IMR-90 (cell line): ENCODE measurements at regions not wholly inside any gene's neighbourhood (a gene's known extent, or its start where the extent isn't known, plus 50 kb on each side); places are given as distances from the start of the nearest gene placed in this dataset.

Source experiments
- ATAC-seq: fragments of 200-7000 bp; cut with Tn5 transposase; 2 replicates; pipeline ENCODE4 v1.9.1; 2020; ENCODE audit warnings: low read depth, mild to moderate bottlenecking, moderate library complexity
- BruUV-seq: library from RNA; stranded (reverse); fragments of 400-500 nt; replicated peaks from 2 replicates; lab custom pipeline; 2021; lab: Mats Ljungman, UMichigan
- CTCF ChIA-PET: fragments of 300-600 bp; formaldehyde crosslinking; extraction: SDS; loops from one replicate; lab custom pipeline; 2021; ENCODE audit warnings: antibody characterized with exemption; lab: Yijun Ruan, JAX
- POLR2A ChIA-PET: fragments of 300-600 bp; sonication (Branson Sonifier 250); formaldehyde crosslinking; loops from one replicate; lab custom pipeline; 2022; ENCODE audit warnings: antibody characterized with exemption; ENCODE audit not compliant: unreplicated experiment; lab: Charles Lee
- DNase-seq: peaks from one replicate; pipeline ENCODE4 v3.0.0; 2013
- H2AFZ ChIP-seq: replicated peaks from 2 replicates; pipeline ENCODE3; 2013; ENCODE audit warnings: low read length, mild to moderate bottlenecking; ENCODE audit not compliant: poor library complexity
- H2AK5ac ChIP-seq: 2 replicates; pipeline ENCODE4 v1.6.1; 2013; ENCODE audit warnings: low read depth, low read length, inconsistent platforms
- H2AK9ac ChIP-seq: replicated peaks from 2 replicates; pipeline ENCODE3; 2013; ENCODE audit warnings: mild to moderate bottlenecking, low read depth, low read length, moderate library complexity; ENCODE audit not compliant: poor library complexity
- H2BK120ac ChIP-seq: 2 replicates; pipeline ENCODE4 v1.6.1; 2013; ENCODE audit warnings: low read depth, low read length, inconsistent platforms
- H2BK15ac ChIP-seq: 3 replicates; pipeline ENCODE4 v1.6.1; 2013; ENCODE audit warnings: low read depth, low read length, inconsistent platforms
- H2BK20ac ChIP-seq: 2 replicates; pipeline ENCODE4 v1.6.1; 2013; ENCODE audit warnings: low read depth, mild to moderate bottlenecking, inconsistent platforms, low read length, moderate library complexity
- H2BK5ac ChIP-seq: 2 replicates; pipeline ENCODE4 v1.6.1; 2013; ENCODE audit warnings: mild to moderate bottlenecking, low read depth, low read length, inconsistent platforms; ENCODE audit not compliant: poor library complexity, severe bottlenecking
- H3K14ac ChIP-seq: replicated peaks from 2 replicates; pipeline ENCODE4 v1.6.1; 2013; ENCODE audit warnings: low read depth, low read length, inconsistent platforms
- H3K18ac ChIP-seq: 2 replicates; pipeline ENCODE4 v1.6.1; 2013; ENCODE audit warnings: low read depth, low read length, control low read depth
- H3K23ac ChIP-seq: 2 replicates; pipeline ENCODE4 v1.6.1; 2013; ENCODE audit warnings: low read depth, low read length, inconsistent platforms
- H3K27ac ChIP-seq: 2 replicates; pipeline ENCODE4 v1.5.1; 2013; ENCODE audit warnings: mild to moderate bottlenecking, control low read depth, low read length; ENCODE audit not compliant: insufficient read depth
- H3K27me3 ChIP-seq: 2 replicates; pipeline ENCODE4 v1.6.1; 2013; ENCODE audit warnings: low read length; ENCODE audit not compliant: control insufficient read depth, insufficient read depth
- H3K36me3 ChIP-seq: 2 replicates; pipeline ENCODE4 v1.6.1; 2013; ENCODE audit warnings: low read length, mixed read lengths; ENCODE audit not compliant: control insufficient read depth, insufficient read depth
- H3K4ac ChIP-seq: 2 replicates; pipeline ENCODE4 v1.6.1; 2013; ENCODE audit warnings: low read depth, low read length, inconsistent platforms
- H3K4me1 ChIP-seq: 2 replicates; pipeline ENCODE4 v1.6.1; 2013; ENCODE audit warnings: low read length, mixed read lengths; ENCODE audit not compliant: control insufficient read depth, insufficient read depth
- H3K4me2 ChIP-seq: 2 replicates; pipeline ENCODE4 v1.6.1; 2013; ENCODE audit warnings: low read depth, mild to moderate bottlenecking, control low read depth, low read length, moderate library complexity
- H3K4me3 ChIP-seq: 2 replicates; pipeline ENCODE4 v1.5.1; 2013; ENCODE audit warnings: low read depth, mild to moderate bottlenecking, control low read depth, low read length, moderate library complexity; ENCODE audit not compliant: insufficient read depth
- H3K56ac ChIP-seq: 2 replicates; pipeline ENCODE4 v1.6.1; 2013; ENCODE audit warnings: low read length, inconsistent platforms; ENCODE audit not compliant: insufficient read depth; ENCODE audit errors: extremely low read depth
- H3K79me1 ChIP-seq, 2 experiments: 2 replicates each; pipeline ENCODE4 v1.6.1; 2013; ENCODE audit warnings: low read length in 2 of 2, inconsistent platforms in 1 of 2, low read depth in 1 of 2
- H3K9ac ChIP-seq: 2 replicates; pipeline ENCODE4 v1.6.1; 2013; ENCODE audit warnings: low read depth, low read length, control low read depth
- H3K9me1 ChIP-seq: 2 replicates; pipeline ENCODE4 v1.6.1; 2013; ENCODE audit warnings: low read length, inconsistent platforms; ENCODE audit not compliant: insufficient read depth
- H3K9me3 ChIP-seq: 2 replicates; pipeline ENCODE4 v1.6.1; 2013; ENCODE audit warnings: low read length; ENCODE audit not compliant: control insufficient read depth, insufficient read depth
- H4K20me1 ChIP-seq: 2 replicates; pipeline ENCODE4 v1.6.1; 2013; ENCODE audit warnings: low read length, inconsistent platforms; ENCODE audit not compliant: insufficient read depth
- H4K5ac ChIP-seq: 2 replicates; pipeline ENCODE4 v1.6.1; 2013; ENCODE audit warnings: mild to moderate bottlenecking, low read depth, low read length, control low read depth
- H4K8ac ChIP-seq, 2 experiments: 2 replicates each; pipeline ENCODE4 v1.6.1; 2013; ENCODE audit warnings: low read depth in 2 of 2, low read length in 2 of 2, control low read depth in 1 of 2, inconsistent platforms in 1 of 2
- H4K91ac ChIP-seq: 2 replicates; pipeline ENCODE4 v1.6.1; 2013; ENCODE audit warnings: low read depth, low read length, inconsistent platforms; ENCODE audit not compliant: insufficient read depth
- BHLHE40 ChIP-seq: fragments of 150-350 bp; IDR thresholded peaks from 2 replicates; pipeline ENCODE4 v1.6.1; 2016; ENCODE audit warnings: mild to moderate bottlenecking, low read depth, low read length
- CEBPB ChIP-seq: IDR thresholded peaks from 2 replicates; pipeline ENCODE4 v1.6.1; 2012; ENCODE audit warnings: low read depth, low read length, improper control_type of control experiment
- CHD1 ChIP-seq: IDR thresholded peaks from 2 replicates; pipeline ENCODE4 v1.6.1; 2012; ENCODE audit warnings: low read depth, low read length, improper control_type of control experiment
- CTCF ChIP-seq: conservative IDR thresholded peaks from 2 replicates; pipeline ENCODE4 v1.5.1; 2012; ENCODE audit warnings: mild to moderate bottlenecking, low read depth, low read length, improper control_type of control experiment
- ELK1 ChIP-seq: fragments of 150-350 bp; IDR thresholded peaks from 2 replicates; pipeline ENCODE4 v1.6.1; 2016; ENCODE audit warnings: low read depth, mild to moderate bottlenecking, low read length, moderate library complexity, borderline replicate concordance
- FOS ChIP-seq: fragments of 150-350 bp; IDR thresholded peaks from 2 replicates; pipeline ENCODE4 v1.6.1; 2016; ENCODE audit warnings: low read depth, low read length
- MAFK ChIP-seq: IDR thresholded peaks from 2 replicates; pipeline ENCODE4 v1.6.1; 2012; ENCODE audit warnings: low read depth, low read length, improper control_type of control experiment
- MAZ ChIP-seq: IDR thresholded peaks from 2 replicates; pipeline ENCODE4 v1.6.1; 2012; ENCODE audit warnings: low read depth, mild to moderate bottlenecking, low read length, improper control_type of control experiment, moderate library complexity, borderline replicate concordance
- MXI1 ChIP-seq: IDR thresholded peaks from 2 replicates; pipeline ENCODE4 v1.6.1; 2012; ENCODE audit warnings: low read depth, mild to moderate bottlenecking, low read length, moderate library complexity, borderline replicate concordance
- NFE2L2 ChIP-seq: fragments of 150-350 bp; IDR thresholded peaks from 2 replicates; pipeline ENCODE4 v1.6.1; 2016; ENCODE audit warnings: low read depth, mild to moderate bottlenecking, low read length
- POLR2A ChIP-seq: IDR thresholded peaks from 2 replicates; pipeline ENCODE4 v1.6.1; 2012; ENCODE audit warnings: mild to moderate bottlenecking, low read depth, low read length
- RAD21 ChIP-seq: IDR thresholded peaks from 2 replicates; pipeline ENCODE4 v1.6.1; 2012; ENCODE audit warnings: low read length, improper control_type of control experiment
- RCOR1 ChIP-seq: IDR thresholded peaks from 2 replicates; pipeline ENCODE4 v1.6.1; 2012; ENCODE audit warnings: mild to moderate bottlenecking, low read length, improper control_type of control experiment; ENCODE audit not compliant: insufficient replicate concordance
- RFX5 ChIP-seq: IDR thresholded peaks from 2 replicates; pipeline ENCODE4 v1.8.0; 2012; ENCODE audit warnings: low read depth, mild to moderate bottlenecking, low read length, moderate library complexity
- SMC3 ChIP-seq: fragments of 150-350 bp; IDR thresholded peaks from 2 replicates; pipeline ENCODE4 v1.6.1; 2016; ENCODE audit warnings: low read depth, mild to moderate bottlenecking, antibody characterized with exemption, low read length, moderate library complexity
- USF2 ChIP-seq: fragments of 150-350 bp; IDR thresholded peaks from 2 replicates; pipeline ENCODE4 v1.6.1; 2017; ENCODE audit warnings: mild to moderate bottlenecking, antibody characterized with exemption, low read length, low read depth
- WGBS, 2 experiments: methylation state at CpG; one replicate each; pipeline versions ENCODE4 v1.1.5 to v1.1.7; 2013; ENCODE audit warnings: missing lambda C conversion rate in 2 of 2; ENCODE audit not compliant: insufficient read length in 1 of 2; ENCODE audit errors: extremely low coverage in 2 of 2; 5-methylcytosine and 5-hydroxymethylcytosine counted together
- dilution Hi-C: fragments of 300-500 bp; cut with HindIII; formaldehyde crosslinking; loops from one replicate; pipeline ENCODE4 v1.14.3; 2018; ENCODE audit warnings: low sequenced_read_pairs; ENCODE audit not compliant: unreplicated experiment
- in situ Hi-C: fragments of 300-500 bp; cut with MboI; formaldehyde crosslinking; loops from 3 replicates; pipeline ENCODE4 v1.14.3; 2019; ENCODE audit warnings: low sequenced_read_pairs, inconsistent platforms, mixed read lengths
- intact Hi-C: fragments of 100-400 bp; cut with micrococcal nuclease; formaldehyde crosslinking; loops from 2 replicates; pipeline ENCODE4 v1.10.0; 2022

- intact Hi-C loops, result no loop called here
- Histone ChIP-seq H3K23ac (no peak overlapping the region), H3K14ac (no peak overlapping the region), H4K20me1 (no peaks in the 10 kb centered on the region), H3K27ac (no peak overlapping the region), H4K8ac (no peak overlapping the region), H2AFZ (no peak overlapping the region), H3K36me3 (no peaks in the 10 kb centered on the region), H2BK15ac (no peak overlapping the region), H3K4me2 (no peak overlapping the region), H4K91ac (no peak overlapping the region), H3K79me1 (no peaks in the 10 kb centered on the region), H3K56ac (no peak overlapping the region), H3K4ac (no peak overlapping the region), H2BK20ac (no peak overlapping the region), H3K18ac (no peak overlapping the region), H3K4me3 (no peak overlapping the region), H2BK120ac (no peak overlapping the region), H3K9ac (no peak overlapping the region), H3K9me3 (no peaks in the 10 kb centered on the region), H3K4me1 (no peaks in the 10 kb centered on the region), H2AK5ac (no peak overlapping the region), H2AK9ac (no peak overlapping the region), H2BK5ac (no peak overlapping the region), H4K5ac (no peak overlapping the region), H3K27me3 (no peaks in the 10 kb centered on the region), H3K9me1 (no peaks in the 10 kb centered on the region)
- in situ Hi-C loops, result no loop called here
- 92% methylated on average over 10 of the region's 61 CpGs; no CpG with 5 or more reads in 1 of the 2 experiments for WGBS, 2 experiments
- ChIA-PET CTCF (no interaction called here), POLR2A (no interaction called here)
- no peak for DNase-seq
- ATAC-seq, result no peak
- dilution Hi-C loops, result no loop called here
- TF ChIP-seq BHLHE40 (no peak), SMC3 (no peak), CEBPB (no peak), MAFK (no peak), RCOR1 (no peak), RAD21 (no peak), FOS (no peak), NFE2L2 (no peak), USF2 (no peak), RFX5 (no peak), POLR2A (no peak), MAZ (no peak), MXI1 (no peak), ELK1 (no peak), CHD1 (no peak), CTCF (no peak)
- BruUV-seq, result no TSS peak
Measured at GRCh38 chr4:28117084-28117682, 1256.5 kb downstream of the STIM2 start.
